Endodermal cell (in vitro differentiated cells): ENCODE measurements at regions not wholly inside any gene's neighbourhood (a gene's known extent, or its start where the extent isn't known, plus 50 kb on each side); places are given as distances from the start of the nearest gene placed in this dataset.

Experiments
- DNase-seq: peaks from one replicate; pipeline ENCODE4 v3.0.0-alpha.2; 2017
- H3K27ac ChIP-seq: 2 replicates; pipeline ENCODE4 v1.5.1; 2013; ENCODE audit warnings: mild to moderate bottlenecking, low read depth, low read length, moderate library complexity
- H3K27me3 ChIP-seq: 2 replicates; pipeline ENCODE4 v1.6.1; 2013; ENCODE audit warnings: mild to moderate bottlenecking, low read length, moderate library complexity; ENCODE audit not compliant: insufficient read depth, control insufficient read depth, poor library complexity, severe bottlenecking
- H3K36me3 ChIP-seq: 2 replicates; pipeline ENCODE4 v1.7.0; 2013; ENCODE audit warnings: mild to moderate bottlenecking, low read length, moderate library complexity; ENCODE audit not compliant: control insufficient read depth, insufficient read depth
- H3K4me1 ChIP-seq: one replicate; pipeline ENCODE4 v1.7.0; 2013; ENCODE audit warnings: low read length; ENCODE audit not compliant: control insufficient read depth, insufficient read depth
- H3K4me3 ChIP-seq: 2 replicates; pipeline ENCODE4 v1.5.1; 2013; ENCODE audit warnings: mild to moderate bottlenecking, low read length, moderate library complexity
- H3K9ac ChIP-seq: 2 replicates; pipeline ENCODE4 v1.6.1; 2013; ENCODE audit warnings: mild to moderate bottlenecking, low read length, moderate library complexity; ENCODE audit not compliant: poor library complexity, severe bottlenecking; ENCODE audit errors: extremely low read depth
- H3K9me3 ChIP-seq: 2 replicates; pipeline ENCODE4 v1.6.1; 2013; ENCODE audit warnings: mild to moderate bottlenecking, low read length, moderate library complexity; ENCODE audit not compliant: control insufficient read depth
- H3K27ac Mint-ChIP-seq: 2 replicates; pipeline ENCODE4 v1.8.0; 2020; ENCODE audit warnings: mixed read lengths
- H3K27me3 Mint-ChIP-seq: 2 replicates; pipeline ENCODE4 v1.8.0; 2021; ENCODE audit warnings: mild to moderate bottlenecking, mixed read lengths; ENCODE audit not compliant: insufficient read depth
- H3K36me3 Mint-ChIP-seq: 2 replicates; pipeline ENCODE4 v1.8.0; 2020; ENCODE audit warnings: low read depth, mixed read lengths
- H3K4me1 Mint-ChIP-seq: 2 replicates; pipeline ENCODE4 v1.8.0; 2020; ENCODE audit warnings: mixed read lengths
- H3K4me3 Mint-ChIP-seq: 2 replicates; pipeline ENCODE4 v1.8.0; 2020; ENCODE audit warnings: mild to moderate bottlenecking, moderate library complexity, mixed read lengths
- H3K9me3 Mint-ChIP-seq: 2 replicates; pipeline ENCODE4 v1.8.0; 2020; ENCODE audit warnings: mild to moderate bottlenecking, mixed read lengths
- CTCF ChIP-seq: fragments of 200-600 bp; sonication (generic); conservative IDR thresholded peaks from 2 replicates; pipeline ENCODE4 v1.5.0; 2021; ENCODE audit warnings: antibody characterized with exemption, mild to moderate bottlenecking
- WGBS, 2 experiments: methylation state at CpG; one replicate each; pipeline versions ENCODE4 v1.1.5 to v1.1.7; 2013; ENCODE audit warnings: missing lambda C conversion rate in 2 of 2, mixed read lengths in 1 of 2; ENCODE audit not compliant: insufficient coverage in 1 of 2, insufficient read length in 1 of 2; 5-methylcytosine and 5-hydroxymethylcytosine counted together

- H3K27ac ChIP-seq: no peak overlapping the region
- no peaks in the 10 kb centered on the region for H3K27me3 Mint-ChIP-seq
- 79% methylated on average over 2 of the region's 2 CpGs; no CpG with 5 or more reads in 1 of the 2 experiments for WGBS, 2 experiments
These were observed 225.0 kb upstream of the TENT5A start for GRCh38 chr6:81977486-81977885.

GRCh38 chr6:81969814-81970213 lies 217.3 kb upstream of the TENT5A start:
- peaks cover 2% of the 10 kb centered on the region for H3K4me1 Mint-ChIP-seq
- no peak overlapping the region for H3K27ac Mint-ChIP-seq
- Histone ChIP-seq H3K27me3 (no peaks in the 10 kb centered on the region), H3K27ac (no peak overlapping the region), H3K9ac (no peak overlapping the region), H3K9me3 (no peaks in the 10 kb centered on the region), H3K4me1 (no peaks in the 10 kb centered on the region), H3K36me3 (no peaks in the 10 kb centered on the region), H3K4me3 (no peak overlapping the region)
- peak; percentile 68 for DNase-seq
- TF ChIP-seq CTCF: no peak
- 86 to 94% methylated on average over 12 to 16 of the region's 16 CpGs for WGBS, 2 experiments
- no peaks in the 10 kb centered on the region for H3K27me3 Mint-ChIP-seq
- H3K36me3 Mint-ChIP-seq: no peaks in the 10 kb centered on the region
- peaks cover 19% of the 10 kb centered on the region for H3K9me3 Mint-ChIP-seq
- no peak overlapping the region for H3K4me3 Mint-ChIP-seq

More at GRCh38 chr6:81977486-81977885, 225.0 kb upstream of the TENT5A start:
- H3K4me3 ChIP-seq: no peak overlapping the region
- H3K9ac ChIP-seq: no peak overlapping the region
- Mint-ChIP-seq H3K27ac (no peak overlapping the region), H3K4me1 (no peaks in the 10 kb centered on the region), H3K4me3 (no peak overlapping the region), H3K9me3 (peaks cover 27% of the 10 kb centered on the region), H3K36me3 (no peaks in the 10 kb centered on the region)
- no peak for DNase-seq
- H3K27me3 ChIP-seq: no peaks in the 10 kb centered on the region
- no peaks in the 10 kb centered on the region for H3K36me3 ChIP-seq
- TF ChIP-seq CTCF: no peak
- H3K9me3 ChIP-seq: peaks cover 7% of the 10 kb centered on the region
- no peaks in the 10 kb centered on the region for H3K4me1 ChIP-seq

- no peak for DNase-seq
- H3K4me3 Mint-ChIP-seq: no peak overlapping the region
- no peaks in the 10 kb centered on the region for H3K36me3 Mint-ChIP-seq
- Histone ChIP-seq H3K36me3 (no peaks in the 10 kb centered on the region), H3K27me3 (no peaks in the 10 kb centered on the region), H3K9me3 (no peaks in the 10 kb centered on the region), H3K4me1 (no peaks in the 10 kb centered on the region), H3K4me3 (no peak overlapping the region), H3K27ac (no peak overlapping the region), H3K9ac (no peak overlapping the region)
- peaks cover 2% of the 10 kb centered on the region for H3K4me1 Mint-ChIP-seq
- no peaks in the 10 kb centered on the region for H3K27me3 Mint-ChIP-seq
- H3K27ac Mint-ChIP-seq: no peak overlapping the region
- TF ChIP-seq CTCF: no peak
- 83 to 94% methylated on average over 2 of the region's 2 CpGs for WGBS, 2 experiments
- peaks cover 11% of the 10 kb centered on the region for H3K9me3 Mint-ChIP-seq
These were observed 216.5 kb upstream of the TENT5A start for GRCh38 chr6:81969011-81969410.
